ENCODE measurements at regions not wholly inside any gene's neighbourhood (a gene's known extent, or its start where the extent isn't known, plus 50 kb on each side); places are given as distances from the start of the nearest gene placed in this dataset.
"Not testable (repeated sequence)": the region's sequence is repeated elsewhere in the genome, so short reads cannot be mapped to it uniquely, and the experiment has no call there.

DNA sequence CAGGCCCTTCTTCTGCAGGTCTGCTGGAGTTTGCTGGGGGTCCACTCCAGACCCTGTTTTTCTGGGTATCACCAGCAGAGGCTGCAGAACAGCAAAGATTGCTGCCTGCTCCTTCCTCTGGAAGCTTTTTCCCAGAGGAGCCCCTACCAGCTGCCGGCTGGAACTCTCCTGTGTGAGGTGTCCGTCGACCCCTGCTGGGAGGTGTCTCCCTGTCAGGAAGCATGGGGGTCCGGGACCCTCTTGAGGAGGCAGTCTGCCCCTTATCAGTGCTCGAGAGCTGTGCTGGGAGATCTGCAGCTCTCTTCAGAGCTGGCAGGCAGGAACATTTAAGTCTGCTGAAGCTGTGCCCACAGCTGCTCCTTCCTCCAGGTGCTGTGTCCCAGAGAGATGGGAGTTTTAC is 1622.8 kb downstream of the KHDRBS2 start:
- TF ChIP-seq USF2 (IDR thresholded peaks at IDR 0.05; ENCODE audit: low read length); EZH2 (IDR thresholded peaks at IDR 0.05; ENCODE audit: low read depth, low read length, severe bottlenecking); CBX8 (IDR thresholded peaks at IDR 0.05; ENCODE audit: borderline replicate concordance, low read depth, low read length); BACH1 (IDR thresholded peaks at IDR 0.05; ENCODE audit: low read length); MAX (IDR thresholded peaks at IDR 0.05); TEAD4 (IDR thresholded peaks at IDR 0.05; ENCODE audit: low read depth, low read length); TAF7 (optimal IDR thresholded peaks at IDR 0.05; ENCODE audit: borderline replicate concordance, low read depth, low read length); JUND (IDR thresholded peaks at IDR 0.05; ENCODE audit: low read length); POLR2A (IDR thresholded peaks at IDR 0.05; ENCODE audit: control extremely low read depth in 1 of 2, low read depth in 2 of 2, low read length in 2 of 2); SP1 (IDR thresholded peaks at IDR 0.05; ENCODE audit: low read depth, low read length); EP300 (IDR thresholded peaks at IDR 0.05; ENCODE audit: borderline replicate concordance in 1 of 2, low read depth in 2 of 2, low read length in 2 of 2); YY1 (IDR thresholded peaks at IDR 0.05; ENCODE audit: low read depth, low read length): not testable (repeated sequence)
- TF ChIP-seq, protein P1, sequence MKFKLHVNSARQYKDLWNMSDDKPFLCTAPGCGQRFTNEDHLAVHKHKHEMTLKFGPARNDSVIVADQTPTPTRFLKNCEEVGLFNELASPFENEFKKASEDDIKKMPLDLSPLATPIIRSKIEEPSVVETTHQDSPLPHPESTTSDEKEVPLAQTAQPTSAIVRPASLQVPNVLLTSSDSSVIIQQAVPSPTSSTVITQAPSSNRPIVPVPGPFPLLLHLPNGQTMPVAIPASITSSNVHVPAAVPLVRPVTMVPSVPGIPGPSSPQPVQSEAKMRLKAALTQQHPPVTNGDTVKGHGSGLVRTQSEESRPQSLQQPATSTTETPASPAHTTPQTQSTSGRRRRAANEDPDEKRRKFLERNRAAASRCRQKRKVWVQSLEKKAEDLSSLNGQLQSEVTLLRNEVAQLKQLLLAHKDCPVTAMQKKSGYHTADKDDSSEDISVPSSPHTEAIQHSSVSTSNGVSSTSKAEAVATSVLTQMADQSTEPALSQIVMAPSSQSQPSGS (IDR thresholded peaks at IDR 0.05; ENCODE audit: low read length) = not testable (repeated sequence)
- TF ChIP-seq, protein P2, sequence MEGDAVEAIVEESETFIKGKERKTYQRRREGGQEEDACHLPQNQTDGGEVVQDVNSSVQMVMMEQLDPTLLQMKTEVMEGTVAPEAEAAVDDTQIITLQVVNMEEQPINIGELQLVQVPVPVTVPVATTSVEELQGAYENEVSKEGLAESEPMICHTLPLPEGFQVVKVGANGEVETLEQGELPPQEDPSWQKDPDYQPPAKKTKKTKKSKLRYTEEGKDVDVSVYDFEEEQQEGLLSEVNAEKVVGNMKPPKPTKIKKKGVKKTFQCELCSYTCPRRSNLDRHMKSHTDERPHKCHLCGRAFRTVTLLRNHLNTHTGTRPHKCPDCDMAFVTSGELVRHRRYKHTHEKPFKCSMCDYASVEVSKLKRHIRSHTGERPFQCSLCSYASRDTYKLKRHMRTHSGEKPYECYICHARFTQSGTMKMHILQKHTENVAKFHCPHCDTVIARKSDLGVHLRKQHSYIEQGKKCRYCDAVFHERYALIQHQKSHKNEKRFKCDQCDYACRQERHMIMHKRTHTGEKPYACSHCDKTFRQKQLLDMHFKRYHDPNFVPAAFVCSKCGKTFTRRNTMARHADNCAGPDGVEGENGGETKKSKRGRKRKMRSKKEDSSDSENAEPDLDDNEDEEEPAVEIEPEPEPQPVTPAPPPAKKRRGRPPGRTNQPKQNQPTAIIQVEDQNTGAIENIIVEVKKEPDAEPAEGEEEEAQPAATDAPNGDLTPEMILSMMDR (IDR thresholded peaks at IDR 0.05; ENCODE audit: control extremely low read depth in 1 of 3, insufficient read depth in 1 of 3, low read depth in 1 of 3, low read length in 3 of 3) = not testable (repeated sequence)

All from H1 (cell line).